AG04450 (cell line): ENCODE measurements at regions not wholly inside any gene's neighbourhood (a gene's known extent, or its start where the extent isn't known, plus 50 kb on each side); places are given as distances from the start of the nearest gene placed in this dataset.

ENCODE experiments used
- CTCF ChIA-PET: fragments of 300-600, 350-600 bp; formaldehyde crosslinking; extraction: SDS; loops from one replicate; lab custom pipeline; 2022; ENCODE audit warnings: antibody characterized with exemption, inconsistent platforms; lab: Charles Lee
- POLR2A ChIA-PET: fragments of 350-600 bp; formaldehyde crosslinking; extraction: SDS; loops from one replicate; lab custom pipeline; 2021; ENCODE audit warnings: antibody characterized with exemption, inconsistent platforms; lab: Yijun Ruan, JAX
- DNase-seq: peaks from one replicate; pipeline ENCODE4 v3.0.0-alpha.2; 2011; ENCODE audit warnings: low read depth, low spot score
- H3K27ac ChIP-seq: one replicate; pipeline ENCODE4 v1.5.1; 2012; ENCODE audit warnings: low read depth, low read length, control low read depth
- H3K27me3 ChIP-seq: one replicate; pipeline ENCODE4 v1.6.0; 2012; ENCODE audit warnings: low read length; ENCODE audit not compliant: control insufficient read depth, insufficient read depth
- H3K4me3 ChIP-seq: 2 replicates; pipeline ENCODE4 v1.5.1; 2011; ENCODE audit warnings: mild to moderate bottlenecking, low read depth, low read length, control low read depth
- H3K9me3 ChIP-seq: 2 replicates; pipeline ENCODE4 v1.5.1; 2012; ENCODE audit warnings: low read length; ENCODE audit not compliant: control insufficient read depth, insufficient read depth
- CTCF ChIP-seq: IDR thresholded peaks from 2 replicates; pipeline ENCODE4 v1.5.1; 2011; ENCODE audit warnings: low read depth, low read length, control low read depth, inconsistent platforms

- H3K4me3 ChIP-seq, result no peak overlapping the region
- CTCF ChIA-PET, result no interaction called here
- no peaks in the 10 kb centered on the region for H3K9me3 ChIP-seq
- DNase-seq, result no peak
- TF ChIP-seq CTCF, result no peak
- no peak overlapping the region for H3K27ac ChIP-seq
- POLR2A ChIA-PET, result no interaction called here
- no peaks in the 10 kb centered on the region for H3K27me3 ChIP-seq
Observed at GRCh38 chrX:109952985-109953905, 49.7 kb upstream of the TMEM164 start.
